GM23338 (cell line): ENCODE measurements at regions not wholly inside any gene's neighbourhood (a gene's known extent, or its start where the extent isn't known, plus 50 kb on each side); places are given as distances from the start of the nearest gene placed in this dataset.

Source experiments
- ATAC-seq: fragments of 200-7000 bp; cut with Tn5 transposase; 3 replicates; pipeline ENCODE4 v1.9.1; 2020
- DNase-seq: peaks from one replicate; pipeline ENCODE4 v3.0.0-alpha.2; 2015; ENCODE audit warnings: low spot score
- H2AFZ ChIP-seq: fragments of 200-600 bp; sonication (generic); 2 replicates; pipeline ENCODE4 v1.8.0; 2016; ENCODE audit warnings: antibody characterized with exemption, mild to moderate bottlenecking, moderate library complexity
- H3F3A ChIP-seq: fragments of 200-600 bp; sonication (generic); replicated peaks from 2 replicates; pipeline ENCODE4 v1.8.0; 2017; ENCODE audit warnings: antibody characterized with exemption, mixed run types, low read depth
- H3K27ac ChIP-seq: fragments of 200-600 bp; sonication (generic); 2 replicates; pipeline ENCODE4 v1.6.1; 2016; ENCODE audit warnings: low read depth
- H3K27me3 ChIP-seq: fragments of 200-600 bp; sonication (generic); 2 replicates; pipeline ENCODE4 v1.8.0; 2016; ENCODE audit warnings: mild to moderate bottlenecking, mixed run types, moderate library complexity; ENCODE audit not compliant: insufficient read depth
- H3K36me3 ChIP-seq: fragments of 200-600 bp; sonication (generic); 2 replicates; pipeline ENCODE4 v1.8.0; 2016; ENCODE audit warnings: mild to moderate bottlenecking; ENCODE audit not compliant: insufficient read depth
- H3K4me1 ChIP-seq: fragments of 200-600 bp; sonication (generic); 2 replicates; pipeline ENCODE4 v1.8.0; 2016; ENCODE audit warnings: mild to moderate bottlenecking, moderate library complexity; ENCODE audit not compliant: insufficient read depth
- H3K4me2 ChIP-seq: fragments of 200-600 bp; sonication (generic); 2 replicates; pipeline ENCODE4 v1.7.1; 2017; ENCODE audit warnings: mixed run types
- H3K4me3 ChIP-seq: fragments of 200-600 bp; sonication (generic); 2 replicates; pipeline ENCODE4 v1.6.1; 2016; ENCODE audit warnings: mixed run types
- H3K79me2 ChIP-seq: fragments of 200-600 bp; sonication (generic); replicated peaks from 2 replicates; pipeline ENCODE4 v1.8.0; 2017; ENCODE audit warnings: mild to moderate bottlenecking; ENCODE audit not compliant: insufficient read depth
- H3K9me2 ChIP-seq: fragments of 200-600 bp; sonication (generic); 2 replicates; pipeline ENCODE4 v1.8.0; 2017; ENCODE audit not compliant: insufficient read depth
- H4K20me1 ChIP-seq: fragments of 200-600 bp; sonication (generic); replicated peaks from 2 replicates; pipeline ENCODE4 v1.8.0; 2017; ENCODE audit warnings: mild to moderate bottlenecking; ENCODE audit not compliant: insufficient read depth
- H3K27ac Mint-ChIP-seq: 2 replicates; pipeline ENCODE4 v1.8.0; 2020; ENCODE audit warnings: inconsistent platforms, mild to moderate bottlenecking, moderate library complexity, mixed read lengths
- H3K27me3 Mint-ChIP-seq: 3 replicates; pipeline ENCODE4 v1.8.0; 2022; ENCODE audit warnings: low read depth, mild to moderate bottlenecking, moderate library complexity, mixed read lengths, inconsistent platforms; ENCODE audit not compliant: insufficient read depth, poor library complexity
- H3K36me3 Mint-ChIP-seq: 3 replicates; pipeline ENCODE4 v1.8.0; 2021; ENCODE audit warnings: low read depth, mild to moderate bottlenecking, inconsistent platforms, moderate library complexity, mixed read lengths
- H3K4me1 Mint-ChIP-seq: 3 replicates; pipeline ENCODE4 v1.8.0; 2020; ENCODE audit warnings: mild to moderate bottlenecking, inconsistent platforms, mixed read lengths
- H3K4me3 Mint-ChIP-seq: 3 replicates; pipeline ENCODE4 v1.8.0; 2021; ENCODE audit warnings: moderate library complexity, mild to moderate bottlenecking, inconsistent platforms, mixed read lengths
- H3K9me3 Mint-ChIP-seq: 3 replicates; pipeline ENCODE4 v1.8.0; 2020; ENCODE audit warnings: moderate library complexity, mild to moderate bottlenecking, inconsistent platforms, mixed read lengths
- CREB1 ChIP-seq: fragments of 250-450 bp; sonication (Bioruptor Pico); IDR thresholded peaks from 2 replicates; pipeline ENCODE4 v1.5.0; 2020; ENCODE audit warnings: low read depth, mild to moderate bottlenecking, moderate library complexity
- CTCF ChIP-seq, 2 experiments: fragments of 200-600 bp in 1 of 2; sonication (generic) in 1 of 2; conservative IDR thresholded peaks; 2 replicates each; pipeline versions ENCODE4 v1.5.1 to v1.6.1; 2016 to 2017; ENCODE audit warnings: antibody characterized with exemption in 2 of 2, low read depth in 2 of 2, mild to moderate bottlenecking in 2 of 2, moderate library complexity in 1 of 2
- ETS1 ChIP-seq: IDR thresholded peaks from 2 replicates; pipeline ENCODE4 v1.6.1; 2016; ENCODE audit warnings: antibody characterized with exemption
- EZH2 ChIP-seq: fragments of 200-600 bp; sonication (generic); IDR thresholded peaks from one replicate; pipeline ENCODE4 v1.8.0; 2017; ENCODE audit warnings: antibody characterized with exemption, mild to moderate bottlenecking, low read depth; ENCODE audit not compliant: unreplicated experiment
- NANOG ChIP-seq: IDR thresholded peaks from 2 replicates; pipeline ENCODE4 v1.6.1; 2016; ENCODE audit warnings: antibody characterized with exemption, borderline replicate concordance
- POLR2AphosphoS5 ChIP-seq: IDR thresholded peaks from 2 replicates; pipeline ENCODE4 v1.6.1; 2016; ENCODE audit warnings: antibody characterized with exemption, low read depth
- STAT1 ChIP-seq: IDR thresholded peaks from one replicate; pipeline ENCODE4 v1.6.1; 2016; ENCODE audit warnings: antibody characterized with exemption; ENCODE audit not compliant: unreplicated experiment
- ZNF331 ChIP-seq: fragments of 250-450 bp; sonication (Bioruptor Pico); IDR thresholded peaks from 2 replicates; pipeline ENCODE4 v1.5.0; 2020; ENCODE audit warnings: low read depth, mild to moderate bottlenecking, moderate library complexity
- TF ChIP-seq, protein P1 (sequence below): fragments of 250-450 bp; sonication (Bioruptor Pico); IDR thresholded peaks from 2 replicates; pipeline ENCODE4 v1.5.0; 2020; ENCODE audit warnings: mild to moderate bottlenecking, moderate library complexity

DNA sequence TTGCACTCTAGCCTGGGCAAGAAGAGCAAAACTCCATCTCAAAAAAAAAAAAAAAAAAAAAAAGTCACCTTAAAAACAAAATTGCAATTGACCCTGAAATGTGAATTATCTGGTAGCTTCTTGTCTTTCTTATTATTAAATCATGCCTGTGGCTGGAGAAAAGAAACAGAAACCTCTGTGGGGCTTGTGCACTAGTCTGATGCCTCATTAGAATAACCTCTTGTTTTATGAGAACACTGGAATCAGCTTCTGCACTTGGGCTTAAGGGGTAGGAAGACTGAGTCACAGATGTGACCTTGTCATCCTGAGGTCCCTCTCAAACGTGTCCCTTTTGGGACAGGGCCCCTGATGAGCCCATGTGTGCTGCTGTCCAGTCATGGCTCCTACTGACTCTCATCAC is 237.9 kb downstream of the DACT1 start:
- no peaks in the 10 kb centered on the region for H4K20me1 ChIP-seq
- no peak overlapping the region for H3K27ac ChIP-seq
- H3K79me2 ChIP-seq: no peaks in the 10 kb centered on the region
- ATAC-seq: no peak
- no peaks in the 10 kb centered on the region for H3K4me1 Mint-ChIP-seq
- H3K27ac Mint-ChIP-seq: no peak overlapping the region
- no peak overlapping the region for H3K4me3 Mint-ChIP-seq
- no peaks in the 10 kb centered on the region for H3K27me3 Mint-ChIP-seq
- peak overlapping the region; percentile 23; the same call in 1 of the 2 replicates for H2AFZ ChIP-seq
- H3K4me2 ChIP-seq: no peak overlapping the region
- peaks cover 5% of the 10 kb centered on the region; the same call in 1 of the 2 replicates for H3K9me2 ChIP-seq
- no peak overlapping the region for H3K4me3 ChIP-seq
- H3K36me3 ChIP-seq: no peaks in the 10 kb centered on the region
- TF ChIP-seq ETS1: no peak
- TF ChIP-seq ZNF331: no peak
- TF ChIP-seq, protein P1, sequence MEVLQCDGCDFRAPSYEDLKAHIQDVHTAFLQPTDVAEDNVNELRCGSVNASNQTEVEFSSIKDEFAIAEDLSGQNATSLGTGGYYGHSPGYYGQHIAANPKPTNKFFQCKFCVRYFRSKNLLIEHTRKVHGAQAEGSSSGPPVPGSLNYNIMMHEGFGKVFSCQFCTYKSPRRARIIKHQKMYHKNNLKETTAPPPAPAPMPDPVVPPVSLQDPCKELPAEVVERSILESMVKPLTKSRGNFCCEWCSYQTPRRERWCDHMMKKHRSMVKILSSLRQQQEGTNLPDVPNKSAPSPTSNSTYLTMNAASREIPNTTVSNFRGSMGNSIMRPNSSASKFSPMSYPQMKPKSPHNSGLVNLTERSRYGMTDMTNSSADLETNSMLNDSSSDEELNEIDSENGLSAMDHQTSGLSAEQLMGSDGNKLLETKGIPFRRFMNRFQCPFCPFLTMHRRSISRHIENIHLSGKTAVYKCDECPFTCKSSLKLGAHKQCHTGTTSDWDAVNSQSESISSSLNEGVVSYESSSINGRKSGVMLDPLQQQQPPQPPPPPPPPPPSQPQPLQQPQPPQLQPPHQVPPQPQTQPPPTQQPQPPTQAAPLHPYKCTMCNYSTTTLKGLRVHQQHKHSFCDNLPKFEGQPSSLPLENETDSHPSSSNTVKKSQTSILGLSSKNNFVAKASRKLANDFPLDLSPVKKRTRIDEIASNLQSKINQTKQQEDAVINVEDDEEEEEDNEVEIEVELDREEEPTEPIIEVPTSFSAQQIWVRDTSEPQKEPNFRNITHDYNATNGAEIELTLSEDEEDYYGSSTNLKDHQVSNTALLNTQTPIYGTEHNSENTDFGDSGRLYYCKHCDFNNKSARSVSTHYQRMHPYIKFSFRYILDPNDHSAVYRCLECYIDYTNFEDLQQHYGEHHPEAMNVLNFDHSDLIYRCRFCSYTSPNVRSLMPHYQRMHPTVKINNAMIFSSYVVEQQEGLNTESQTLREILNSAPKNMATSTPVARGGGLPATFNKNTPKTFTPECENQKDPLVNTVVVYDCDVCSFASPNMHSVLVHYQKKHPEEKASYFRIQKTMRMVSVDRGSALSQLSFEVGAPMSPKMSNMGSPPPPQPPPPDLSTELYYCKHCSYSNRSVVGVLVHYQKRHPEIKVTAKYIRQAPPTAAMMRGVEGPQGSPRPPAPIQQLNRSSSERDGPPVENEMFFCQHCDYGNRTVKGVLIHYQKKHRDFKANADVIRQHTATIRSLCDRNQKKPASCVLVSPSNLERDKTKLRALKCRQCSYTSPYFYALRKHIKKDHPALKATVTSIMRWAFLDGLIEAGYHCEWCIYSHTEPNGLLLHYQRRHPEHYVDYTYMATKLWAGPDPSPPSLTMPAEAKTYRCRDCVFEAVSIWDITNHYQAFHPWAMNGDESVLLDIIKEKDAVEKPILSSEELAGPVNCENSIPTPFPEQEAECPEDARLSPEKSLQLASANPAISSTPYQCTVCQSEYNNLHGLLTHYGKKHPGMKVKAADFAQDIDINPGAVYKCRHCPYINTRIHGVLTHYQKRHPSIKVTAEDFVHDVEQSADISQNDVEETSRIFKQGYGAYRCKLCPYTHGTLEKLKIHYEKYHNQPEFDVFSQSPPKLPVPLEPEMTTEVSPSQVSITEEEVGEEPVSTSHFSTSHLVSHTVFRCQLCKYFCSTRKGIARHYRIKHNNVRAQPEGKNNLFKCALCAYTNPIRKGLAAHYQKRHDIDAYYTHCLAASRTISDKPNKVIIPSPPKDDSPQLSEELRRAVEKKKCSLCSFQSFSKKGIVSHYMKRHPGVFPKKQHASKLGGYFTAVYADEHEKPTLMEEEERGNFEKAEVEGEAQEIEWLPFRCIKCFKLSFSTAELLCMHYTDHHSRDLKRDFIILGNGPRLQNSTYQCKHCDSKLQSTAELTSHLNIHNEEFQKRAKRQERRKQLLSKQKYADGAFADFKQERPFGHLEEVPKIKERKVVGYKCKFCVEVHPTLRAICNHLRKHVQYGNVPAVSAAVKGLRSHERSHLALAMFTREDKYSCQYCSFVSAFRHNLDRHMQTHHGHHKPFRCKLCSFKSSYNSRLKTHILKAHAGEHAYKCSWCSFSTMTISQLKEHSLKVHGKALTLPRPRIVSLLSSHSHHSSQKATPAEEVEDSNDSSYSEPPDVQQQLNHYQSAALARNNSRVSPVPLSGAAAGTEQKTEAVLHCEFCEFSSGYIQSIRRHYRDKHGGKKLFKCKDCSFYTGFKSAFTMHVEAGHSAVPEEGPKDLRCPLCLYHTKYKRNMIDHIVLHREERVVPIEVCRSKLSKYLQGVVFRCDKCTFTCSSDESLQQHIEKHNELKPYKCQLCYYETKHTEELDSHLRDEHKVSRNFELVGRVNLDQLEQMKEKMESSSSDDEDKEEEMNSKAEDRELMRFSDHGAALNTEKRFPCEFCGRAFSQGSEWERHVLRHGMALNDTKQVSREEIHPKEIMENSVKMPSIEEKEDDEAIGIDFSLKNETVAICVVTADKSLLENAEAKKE (CRISPR knock-in tag): no peak
- no peak for TF ChIP-seq CREB1 (CRISPR knock-in tag)
- H3K9me3 Mint-ChIP-seq: no peaks in the 10 kb centered on the region
- no peaks in the 10 kb centered on the region for H3K27me3 ChIP-seq
- no peak for DNase-seq
- no peaks in the 10 kb centered on the region for H3K36me3 Mint-ChIP-seq
- no peaks in the 10 kb centered on the region for H3K4me1 ChIP-seq
- H3F3A ChIP-seq: no peaks in the 10 kb centered on the region

- Histone ChIP-seq H3F3A (no peaks in the 10 kb centered on the region), H3K9me2 (peaks cover 5% of the 10 kb centered on the region; the same call in 1 of the 2 replicates), H3K36me3 (no peaks in the 10 kb centered on the region), H4K20me1 (no peaks in the 10 kb centered on the region), H3K4me3 (no peak overlapping the region), H3K27me3 (no peaks in the 10 kb centered on the region), H3K4me2 (no peak overlapping the region), H2AFZ (no peak overlapping the region), H3K4me1 (no peaks in the 10 kb centered on the region), H3K79me2 (no peaks in the 10 kb centered on the region), H3K27ac (no peak overlapping the region)
- H3K36me3 Mint-ChIP-seq: no peaks in the 10 kb centered on the region
- no peak overlapping the region for H3K27ac Mint-ChIP-seq
- no peaks in the 10 kb centered on the region for H3K9me3 Mint-ChIP-seq
- DNase-seq (no peak), ATAC-seq (no peak)
- no peaks in the 10 kb centered on the region for H3K27me3 Mint-ChIP-seq
- H3K4me3 Mint-ChIP-seq: no peak overlapping the region
- no peaks in the 10 kb centered on the region for H3K4me1 Mint-ChIP-seq
- TF ChIP-seq NANOG (no peak), STAT1 (no peak), EZH2 (no peak), CTCF (conservative IDR thresholded peaks at IDR 0.05; ENCODE audit: low read depth in 2 of 2) (no peak), ETS1 (no peak), POLR2AphosphoS5 (no peak)
Observed at GRCh38 chr14:58876608-58877007, 238.8 kb downstream of the DACT1 start.
